ENCODE measurements at regions not wholly inside any gene's neighbourhood (a gene's known extent, or its start where the extent isn't known, plus 50 kb on each side); places are given as distances from the start of the nearest gene placed in this dataset.
A peak's percentile ranks its signal among the peaks of the same experiment; 100 is the strongest.

DNA sequence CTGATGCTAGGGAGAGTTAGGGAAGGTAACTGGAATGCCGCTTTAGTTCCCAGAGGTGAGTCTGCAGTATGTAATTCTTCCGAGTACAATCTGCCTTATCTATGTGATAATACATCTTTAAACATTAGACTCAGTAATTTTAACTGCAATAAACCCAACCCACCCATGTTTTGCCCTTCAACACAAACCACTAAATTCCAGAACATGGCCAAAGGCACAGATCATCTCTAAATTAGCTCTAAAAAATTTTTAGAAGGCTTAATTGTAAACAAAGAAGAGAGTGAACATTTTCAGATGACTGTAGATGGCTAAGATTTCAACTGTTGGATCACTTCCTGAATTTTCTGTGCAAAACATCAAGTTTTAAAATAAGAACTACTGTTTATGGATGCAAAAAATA lies 488.7 kb upstream of the ID2 start:
- H3K27ac ChIP-seq (ENCODE audit: low read depth, low read length, poor library complexity, severe bottlenecking), result no peak overlapping the region
- intact Hi-C loops (cut with micrococcal nuclease; ENCODE audit: unreplicated experiment), result no loop called here
- POLR2A ChIA-PET (ENCODE audit: low non-redundant PET), result no interaction called here

DNA sequence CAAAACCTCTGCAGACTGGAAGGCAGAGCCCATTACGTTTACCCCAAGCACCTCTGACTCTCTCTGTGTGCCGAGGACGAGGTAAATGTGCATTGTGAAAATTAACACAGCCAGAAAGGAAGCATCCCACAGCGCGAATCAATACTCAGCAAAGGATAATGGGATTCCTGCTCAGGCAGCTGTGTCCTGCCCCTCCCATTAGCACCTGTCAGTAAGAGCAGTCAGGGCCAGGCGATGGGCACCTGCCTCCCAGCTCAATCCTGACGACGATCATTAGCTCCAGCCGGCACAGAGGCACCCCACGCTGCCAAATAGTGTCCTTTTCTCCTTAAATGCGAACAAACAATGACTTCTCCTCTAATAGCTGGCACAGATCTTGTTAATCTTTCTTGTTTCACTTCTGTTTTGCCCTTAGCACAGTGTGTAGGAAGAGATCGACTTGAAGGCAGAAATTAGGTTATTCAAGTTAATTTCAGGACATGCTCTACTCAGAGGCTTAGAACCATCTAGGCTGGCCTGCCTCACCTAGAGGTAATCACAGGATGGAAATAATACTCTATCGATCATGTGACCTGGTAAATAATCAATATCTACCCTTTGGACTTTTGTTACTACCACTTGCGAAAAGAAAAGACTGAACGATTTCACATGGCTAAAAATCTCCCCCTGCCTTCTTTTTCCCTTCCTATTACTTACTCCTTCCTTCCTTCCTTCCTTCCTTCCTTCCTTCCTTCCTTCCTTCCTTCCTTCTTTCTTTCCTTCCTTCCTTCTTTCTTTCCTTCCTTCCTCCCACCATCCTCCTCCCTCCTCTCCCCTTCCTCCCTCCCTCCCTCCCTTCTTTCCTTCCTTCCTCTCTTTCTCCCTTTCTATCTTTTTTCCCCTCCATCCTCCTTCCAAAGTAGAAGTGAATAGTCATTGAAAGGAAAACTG lies 487.9 kb upstream of the ID2 start:
- DNase-seq (ENCODE audit: low spot score), result peak; percentile 18

More for the DNA sequence above, 488.7 kb upstream of the ID2 start:
- Histone ChIP-seq H3K27me3 (replicated peaks; ENCODE audit: insufficient read depth, low read depth, low read length, poor library complexity) (no peaks in the 10 kb centered on the region), H3K36me3 (ENCODE audit: insufficient read depth, low read length, poor library complexity, severe bottlenecking) (no peaks in the 10 kb centered on the region), H3K4me3 (ENCODE audit: low read depth, low read length, poor library complexity, severe bottlenecking) (no peak overlapping the region), H3K9me3 (ENCODE audit: low read depth, low read length, poor library complexity, severe bottlenecking) (no peaks in the 10 kb centered on the region), H3K4me1 (ENCODE audit: insufficient read depth, low read length, poor library complexity, severe bottlenecking) (no peaks in the 10 kb centered on the region)
- CTCF ChIA-PET, result no interaction called here
- no TSS peak for BruUV-seq (replicated peaks)
- DNase-seq (ENCODE audit: low spot score), result no peak
- TF ChIP-seq, protein P1, sequence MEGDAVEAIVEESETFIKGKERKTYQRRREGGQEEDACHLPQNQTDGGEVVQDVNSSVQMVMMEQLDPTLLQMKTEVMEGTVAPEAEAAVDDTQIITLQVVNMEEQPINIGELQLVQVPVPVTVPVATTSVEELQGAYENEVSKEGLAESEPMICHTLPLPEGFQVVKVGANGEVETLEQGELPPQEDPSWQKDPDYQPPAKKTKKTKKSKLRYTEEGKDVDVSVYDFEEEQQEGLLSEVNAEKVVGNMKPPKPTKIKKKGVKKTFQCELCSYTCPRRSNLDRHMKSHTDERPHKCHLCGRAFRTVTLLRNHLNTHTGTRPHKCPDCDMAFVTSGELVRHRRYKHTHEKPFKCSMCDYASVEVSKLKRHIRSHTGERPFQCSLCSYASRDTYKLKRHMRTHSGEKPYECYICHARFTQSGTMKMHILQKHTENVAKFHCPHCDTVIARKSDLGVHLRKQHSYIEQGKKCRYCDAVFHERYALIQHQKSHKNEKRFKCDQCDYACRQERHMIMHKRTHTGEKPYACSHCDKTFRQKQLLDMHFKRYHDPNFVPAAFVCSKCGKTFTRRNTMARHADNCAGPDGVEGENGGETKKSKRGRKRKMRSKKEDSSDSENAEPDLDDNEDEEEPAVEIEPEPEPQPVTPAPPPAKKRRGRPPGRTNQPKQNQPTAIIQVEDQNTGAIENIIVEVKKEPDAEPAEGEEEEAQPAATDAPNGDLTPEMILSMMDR (conservative IDR thresholded peaks at IDR 0.05; ENCODE audit: low read depth, low read length), result no peak
- no peak for TF ChIP-seq EZH2 (IDR thresholded peaks at IDR 0.05; ENCODE audit: borderline replicate concordance, low read depth, low read length, poor library complexity, severe bottlenecking)

DNA sequence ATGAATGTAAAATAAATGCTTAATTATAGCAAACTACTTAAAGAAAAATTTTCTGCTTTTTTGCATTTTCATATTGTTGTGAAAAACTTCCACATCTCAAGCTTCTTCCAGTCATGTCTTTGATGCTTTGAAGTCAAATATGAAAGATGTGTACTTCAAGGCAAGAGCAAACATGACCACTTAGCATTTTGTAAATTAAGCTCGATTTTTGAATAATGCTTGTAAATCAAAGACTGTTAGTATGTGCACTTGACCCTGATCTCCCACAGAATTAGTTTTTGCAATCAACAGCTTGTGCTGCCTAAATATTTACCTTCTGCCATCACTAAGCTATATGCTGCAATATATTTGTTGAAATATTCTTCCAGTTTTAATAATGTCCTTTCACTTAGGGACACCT lies 486.1 kb upstream of the ID2 start:
- DNase-seq (ENCODE audit: low spot score), result no peak

More for the DNA sequence above, 487.9 kb upstream of the ID2 start:
- TF ChIP-seq EZH2 (IDR thresholded peaks at IDR 0.05; ENCODE audit: borderline replicate concordance, low read depth, low read length, poor library complexity, severe bottlenecking), result no peak
- TF ChIP-seq, protein P1 (conservative IDR thresholded peaks at IDR 0.05; ENCODE audit: low read depth, low read length), result no peak
- Histone ChIP-seq H3K4me1 (ENCODE audit: insufficient read depth, low read length, poor library complexity, severe bottlenecking) (no peaks in the 10 kb centered on the region), H3K9me3 (ENCODE audit: low read depth, low read length, poor library complexity, severe bottlenecking) (no peaks in the 10 kb centered on the region), H3K27me3 (replicated peaks; ENCODE audit: insufficient read depth, low read depth, low read length, poor library complexity) (no peaks in the 10 kb centered on the region), H3K4me3 (ENCODE audit: low read depth, low read length, poor library complexity, severe bottlenecking) (no peak overlapping the region), H3K27ac (ENCODE audit: low read depth, low read length, poor library complexity, severe bottlenecking) (no peak overlapping the region), H3K36me3 (ENCODE audit: insufficient read depth, low read length, poor library complexity, severe bottlenecking) (no peaks in the 10 kb centered on the region)
- intact Hi-C loops (cut with micrococcal nuclease; ENCODE audit: unreplicated experiment), result no loop called here
- CTCF ChIA-PET, result no interaction called here
- POLR2A ChIA-PET (ENCODE audit: low non-redundant PET), result no interaction called here
- BruUV-seq (replicated peaks), result no TSS peak

More for the DNA sequence above, 486.1 kb upstream of the ID2 start:
- no peaks in the 10 kb centered on the region for H3K9me3 ChIP-seq (ENCODE audit: low read depth, low read length, poor library complexity, severe bottlenecking)
- intact Hi-C loops (cut with micrococcal nuclease; ENCODE audit: unreplicated experiment), result no loop called here
- H3K4me1 ChIP-seq (ENCODE audit: insufficient read depth, low read length, poor library complexity, severe bottlenecking), result no peaks in the 10 kb centered on the region
- no peak overlapping the region for H3K27ac ChIP-seq (ENCODE audit: low read depth, low read length, poor library complexity, severe bottlenecking)
- no peaks in the 10 kb centered on the region for H3K36me3 ChIP-seq (ENCODE audit: insufficient read depth, low read length, poor library complexity, severe bottlenecking)
- POLR2A ChIA-PET (ENCODE audit: low non-redundant PET), result no interaction called here
- CTCF ChIA-PET, result no interaction called here
- H3K4me3 ChIP-seq (ENCODE audit: low read depth, low read length, poor library complexity, severe bottlenecking), result no peak overlapping the region
- no TSS peak for BruUV-seq (replicated peaks)
- no peaks in the 10 kb centered on the region for H3K27me3 ChIP-seq (replicated peaks; ENCODE audit: insufficient read depth, low read depth, low read length, poor library complexity)
- TF ChIP-seq, protein P1 (conservative IDR thresholded peaks at IDR 0.05; ENCODE audit: low read depth, low read length), result no peak
- no peak for TF ChIP-seq EZH2 (IDR thresholded peaks at IDR 0.05; ENCODE audit: borderline replicate concordance, low read depth, low read length, poor library complexity, severe bottlenecking)
